Endodermal cell (in vitro differentiated cells): ENCODE measurements at regions not wholly inside any gene's neighbourhood (a gene's known extent, or its start where the extent isn't known, plus 50 kb on each side); places are given as distances from the start of the nearest gene placed in this dataset.

Experiments
- DNase-seq: peaks from one replicate; pipeline ENCODE4 v3.0.0-alpha.2; 2017
- H3K27ac ChIP-seq: 2 replicates; pipeline ENCODE4 v1.5.1; 2013; ENCODE audit warnings: mild to moderate bottlenecking, low read depth, low read length, moderate library complexity
- H3K27me3 ChIP-seq: 2 replicates; pipeline ENCODE4 v1.6.1; 2013; ENCODE audit warnings: mild to moderate bottlenecking, low read length, moderate library complexity; ENCODE audit not compliant: insufficient read depth, control insufficient read depth, poor library complexity, severe bottlenecking
- H3K36me3 ChIP-seq: 2 replicates; pipeline ENCODE4 v1.7.0; 2013; ENCODE audit warnings: mild to moderate bottlenecking, low read length, moderate library complexity; ENCODE audit not compliant: control insufficient read depth, insufficient read depth
- H3K4me1 ChIP-seq: one replicate; pipeline ENCODE4 v1.7.0; 2013; ENCODE audit warnings: low read length; ENCODE audit not compliant: control insufficient read depth, insufficient read depth
- H3K4me3 ChIP-seq: 2 replicates; pipeline ENCODE4 v1.5.1; 2013; ENCODE audit warnings: mild to moderate bottlenecking, low read length, moderate library complexity
- H3K9ac ChIP-seq: 2 replicates; pipeline ENCODE4 v1.6.1; 2013; ENCODE audit warnings: mild to moderate bottlenecking, low read length, moderate library complexity; ENCODE audit not compliant: poor library complexity, severe bottlenecking; ENCODE audit errors: extremely low read depth
- H3K9me3 ChIP-seq: 2 replicates; pipeline ENCODE4 v1.6.1; 2013; ENCODE audit warnings: mild to moderate bottlenecking, low read length, moderate library complexity; ENCODE audit not compliant: control insufficient read depth
- H3K27ac Mint-ChIP-seq: 2 replicates; pipeline ENCODE4 v1.8.0; 2020; ENCODE audit warnings: mixed read lengths
- H3K27me3 Mint-ChIP-seq: 2 replicates; pipeline ENCODE4 v1.8.0; 2021; ENCODE audit warnings: mild to moderate bottlenecking, mixed read lengths; ENCODE audit not compliant: insufficient read depth
- H3K36me3 Mint-ChIP-seq: 2 replicates; pipeline ENCODE4 v1.8.0; 2020; ENCODE audit warnings: low read depth, mixed read lengths
- H3K4me1 Mint-ChIP-seq: 2 replicates; pipeline ENCODE4 v1.8.0; 2020; ENCODE audit warnings: mixed read lengths
- H3K4me3 Mint-ChIP-seq: 2 replicates; pipeline ENCODE4 v1.8.0; 2020; ENCODE audit warnings: mild to moderate bottlenecking, moderate library complexity, mixed read lengths
- H3K9me3 Mint-ChIP-seq: 2 replicates; pipeline ENCODE4 v1.8.0; 2020; ENCODE audit warnings: mild to moderate bottlenecking, mixed read lengths
- WGBS, 2 experiments: methylation state at CpG; one replicate each; pipeline versions ENCODE4 v1.1.5 to v1.1.7; 2013; ENCODE audit warnings: missing lambda C conversion rate in 2 of 2, mixed read lengths in 1 of 2; ENCODE audit not compliant: insufficient coverage in 1 of 2, insufficient read length in 1 of 2; 5-methylcytosine and 5-hydroxymethylcytosine counted together
- TF ChIP-seq, protein P1 (sequence below): fragments of 200-600 bp; sonication (generic); conservative IDR thresholded peaks from 2 replicates; pipeline ENCODE4 v1.5.0; 2021; ENCODE audit warnings: antibody characterized with exemption, mild to moderate bottlenecking

DNA sequence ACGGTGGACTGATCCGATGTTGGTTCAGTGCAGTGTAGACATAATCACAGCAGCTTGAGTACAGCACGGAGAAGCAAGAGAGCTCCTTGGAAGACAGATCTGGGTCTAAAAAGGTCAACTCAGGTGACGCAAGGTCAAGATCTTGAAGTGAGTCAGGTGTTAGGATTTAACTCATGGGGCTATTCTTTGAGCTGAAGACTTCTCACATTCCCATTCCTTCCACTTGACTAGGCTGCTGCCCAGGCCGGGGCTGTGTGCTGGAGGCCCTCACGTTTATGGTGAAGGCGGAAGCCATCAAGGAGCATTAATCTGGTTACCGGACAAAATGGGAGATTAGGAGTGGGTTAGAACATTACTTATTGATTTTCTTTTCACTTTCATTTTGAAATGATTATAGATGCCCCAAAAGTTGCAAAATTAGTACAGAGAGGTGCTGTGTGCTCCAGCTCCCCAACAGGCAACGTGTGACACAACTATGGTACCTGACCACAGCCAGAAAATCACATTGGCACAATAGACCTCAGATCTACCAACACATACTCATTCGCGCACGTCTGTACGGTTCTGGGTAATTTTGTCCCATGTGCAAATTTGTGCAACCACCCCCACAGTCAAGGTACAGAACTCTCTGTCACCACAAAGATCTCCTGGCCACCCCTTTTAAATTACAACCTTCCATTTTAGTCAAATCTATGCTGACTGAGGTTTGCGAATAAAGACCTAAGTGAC lies 77.6 kb upstream of the SEC11C start:
- Histone ChIP-seq H3K36me3 (no peaks in the 10 kb centered on the region), H3K4me1 (no peaks in the 10 kb centered on the region), H3K9ac (no peak overlapping the region), H3K9me3 (no peaks in the 10 kb centered on the region), H3K27ac (no peak overlapping the region), H3K4me3 (no peak overlapping the region), H3K27me3 (no peaks in the 10 kb centered on the region)
- 96 to 98% methylated on average over 5 to 13 of the region's 14 CpGs for WGBS, 2 experiments
- Mint-ChIP-seq H3K4me1 (peaks cover 3% of the 10 kb centered on the region), H3K27ac (no peak overlapping the region), H3K9me3 (no peaks in the 10 kb centered on the region), H3K4me3 (no peak overlapping the region), H3K27me3 (no peaks in the 10 kb centered on the region), H3K36me3 (no peaks in the 10 kb centered on the region)
- peak; percentile 35 for DNase-seq
- TF ChIP-seq, protein P1, sequence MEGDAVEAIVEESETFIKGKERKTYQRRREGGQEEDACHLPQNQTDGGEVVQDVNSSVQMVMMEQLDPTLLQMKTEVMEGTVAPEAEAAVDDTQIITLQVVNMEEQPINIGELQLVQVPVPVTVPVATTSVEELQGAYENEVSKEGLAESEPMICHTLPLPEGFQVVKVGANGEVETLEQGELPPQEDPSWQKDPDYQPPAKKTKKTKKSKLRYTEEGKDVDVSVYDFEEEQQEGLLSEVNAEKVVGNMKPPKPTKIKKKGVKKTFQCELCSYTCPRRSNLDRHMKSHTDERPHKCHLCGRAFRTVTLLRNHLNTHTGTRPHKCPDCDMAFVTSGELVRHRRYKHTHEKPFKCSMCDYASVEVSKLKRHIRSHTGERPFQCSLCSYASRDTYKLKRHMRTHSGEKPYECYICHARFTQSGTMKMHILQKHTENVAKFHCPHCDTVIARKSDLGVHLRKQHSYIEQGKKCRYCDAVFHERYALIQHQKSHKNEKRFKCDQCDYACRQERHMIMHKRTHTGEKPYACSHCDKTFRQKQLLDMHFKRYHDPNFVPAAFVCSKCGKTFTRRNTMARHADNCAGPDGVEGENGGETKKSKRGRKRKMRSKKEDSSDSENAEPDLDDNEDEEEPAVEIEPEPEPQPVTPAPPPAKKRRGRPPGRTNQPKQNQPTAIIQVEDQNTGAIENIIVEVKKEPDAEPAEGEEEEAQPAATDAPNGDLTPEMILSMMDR: no peak

DNA sequence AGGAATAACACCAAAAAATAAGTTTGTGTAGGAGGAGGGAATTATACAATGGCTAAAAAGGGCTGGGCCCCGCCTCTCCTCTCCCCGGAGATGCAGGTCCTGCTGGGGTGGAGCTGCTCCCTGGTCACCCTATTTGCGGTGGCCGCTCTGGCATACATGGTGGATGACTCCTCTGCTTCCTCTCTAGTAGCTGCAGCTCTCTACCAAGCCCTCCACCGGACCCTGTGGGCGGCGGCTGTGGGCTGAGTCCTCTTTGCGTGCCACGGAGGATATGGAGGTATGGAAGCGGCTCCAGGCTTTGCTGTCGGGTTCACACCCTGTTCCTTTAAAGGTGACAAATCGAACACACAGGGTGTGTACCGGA lies 77.1 kb upstream of the SEC11C start:
- H3K36me3 ChIP-seq: no peaks in the 10 kb centered on the region
- H3K4me1 ChIP-seq: no peaks in the 10 kb centered on the region
- 95% methylated on average over 9 to 13 of the region's 13 CpGs for WGBS, 2 experiments
- peaks cover 3% of the 10 kb centered on the region for H3K4me1 Mint-ChIP-seq
- H3K4me3 ChIP-seq: no peak overlapping the region
- no peak overlapping the region for H3K27ac ChIP-seq
- TF ChIP-seq, protein P1: no peak
- no peaks in the 10 kb centered on the region for H3K27me3 ChIP-seq
- no peaks in the 10 kb centered on the region for H3K27me3 Mint-ChIP-seq
- no peaks in the 10 kb centered on the region for H3K36me3 Mint-ChIP-seq
- H3K9ac ChIP-seq: no peak overlapping the region
- DNase-seq: no peak
- no peak overlapping the region for H3K27ac Mint-ChIP-seq
- H3K4me3 Mint-ChIP-seq: no peak overlapping the region
- no peaks in the 10 kb centered on the region for H3K9me3 Mint-ChIP-seq
- H3K9me3 ChIP-seq: no peaks in the 10 kb centered on the region

GRCh38 chr18:59063300-59063906 lies 76.3 kb upstream of the SEC11C start:
- no peaks in the 10 kb centered on the region for H3K27me3 Mint-ChIP-seq
- no peak overlapping the region for H3K27ac Mint-ChIP-seq
- no peaks in the 10 kb centered on the region for H3K4me1 ChIP-seq
- 92 to 96% methylated on average over 4 to 7 of the region's 7 CpGs for WGBS, 2 experiments
- no peak overlapping the region for H3K4me3 Mint-ChIP-seq
- no peaks in the 10 kb centered on the region for H3K27me3 ChIP-seq
- no peaks in the 10 kb centered on the region for H3K9me3 ChIP-seq
- H3K9ac ChIP-seq: no peak overlapping the region
- TF ChIP-seq, protein P1: no peak
- no peak overlapping the region for H3K4me3 ChIP-seq
- H3K4me1 Mint-ChIP-seq: peaks cover 3% of the 10 kb centered on the region
- H3K9me3 Mint-ChIP-seq: no peaks in the 10 kb centered on the region
- H3K36me3 Mint-ChIP-seq: no peaks in the 10 kb centered on the region
- H3K27ac ChIP-seq: no peak overlapping the region
- no peak for DNase-seq
- H3K36me3 ChIP-seq: no peaks in the 10 kb centered on the region
